ENCODE measurements at regions not wholly inside any gene's neighbourhood (a gene's known extent, or its start where the extent isn't known, plus 50 kb on each side); places are given as distances from the start of the nearest gene placed in this dataset.

- DNase-seq = no peak
Measured at GRCh38 chr6:25166955-25167748, 112.0 kb upstream of the CARMIL1 start.

DNA sequence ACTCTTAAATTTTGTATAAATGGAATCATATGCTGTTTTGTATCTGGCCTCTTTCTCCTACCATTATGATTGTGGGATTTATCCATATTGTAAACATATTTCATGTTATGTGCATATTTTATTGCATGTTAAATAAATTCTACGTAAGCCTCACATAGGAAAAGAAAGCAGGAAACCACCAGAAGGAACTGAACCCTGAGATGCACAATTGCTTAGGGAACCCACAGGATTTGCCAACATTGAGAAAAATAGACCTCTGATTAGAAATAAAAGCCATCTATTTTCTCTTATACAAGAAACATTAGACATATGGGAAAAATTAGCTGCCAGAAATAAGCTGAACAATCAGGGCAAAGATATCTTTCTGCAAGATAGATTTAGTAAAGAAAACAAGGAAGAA, 111.2 kb upstream of the CARMIL1 start:
- DNase-seq = no peak

- no peak for DNase-seq
Measured at GRCh38 chr6:25168637-25169036, 110.5 kb upstream of the CARMIL1 start.

DNA sequence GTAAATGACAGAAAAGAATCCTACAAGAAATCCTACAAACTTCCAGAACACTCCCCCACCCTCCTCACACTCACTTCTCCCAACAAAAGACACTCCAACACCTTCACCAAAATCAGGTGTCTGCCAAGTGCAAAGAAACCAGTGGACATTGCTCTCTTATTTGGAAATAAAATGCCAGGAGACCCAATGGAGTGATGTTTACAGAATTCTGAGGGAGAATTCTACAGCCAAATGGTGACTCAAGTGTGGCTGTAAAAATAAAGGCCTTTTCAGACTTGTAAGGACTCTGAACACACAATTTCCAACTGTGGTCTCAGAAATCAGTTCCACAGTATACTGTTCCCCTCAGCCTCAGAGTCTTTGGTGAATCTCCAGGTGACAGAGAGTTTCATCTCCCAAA, 109.6 kb upstream of the CARMIL1 start:
- DNase-seq = no peak

DNA sequence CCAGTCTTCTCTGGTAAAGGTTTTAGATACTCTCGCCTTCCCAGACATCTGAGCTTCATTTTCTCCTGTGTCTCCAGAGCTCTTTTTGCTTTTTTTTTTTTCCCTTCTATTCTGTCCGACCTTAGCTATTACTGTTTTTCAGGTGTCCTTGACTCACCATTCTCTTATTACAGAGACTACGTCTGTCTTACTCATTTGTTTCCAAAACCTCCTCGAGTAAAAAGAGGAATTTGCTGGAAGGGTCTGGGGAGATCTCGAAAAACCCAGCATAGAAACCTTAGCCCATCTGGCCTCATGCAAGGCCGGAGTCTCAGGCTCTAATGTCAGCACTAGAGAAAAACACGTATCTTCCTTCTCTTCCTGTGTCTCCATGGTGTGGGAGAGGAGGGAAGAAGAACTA, 109.2 kb upstream of the CARMIL1 start:
- DNase-seq = no peak

DNA sequence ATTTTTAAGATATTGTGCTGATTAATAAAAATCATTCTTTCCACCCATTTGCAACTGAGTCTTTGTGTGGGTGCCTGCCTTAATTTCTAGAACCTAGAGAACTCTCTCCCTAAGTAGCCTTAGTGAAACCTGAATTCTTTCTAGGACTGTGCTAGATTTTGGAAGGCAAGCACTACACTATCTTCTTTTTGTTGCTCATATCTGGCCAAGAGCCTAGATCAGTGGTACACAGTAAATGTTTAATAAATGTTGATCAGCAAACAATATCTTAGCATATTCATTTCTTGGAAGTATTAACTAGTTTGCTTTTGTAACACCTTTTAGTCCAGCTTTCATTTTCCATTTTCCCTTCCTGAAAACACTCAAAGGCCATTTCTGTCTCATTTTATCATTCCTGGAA, 108.5 kb upstream of the CARMIL1 start:
- no peak for DNase-seq

DNA sequence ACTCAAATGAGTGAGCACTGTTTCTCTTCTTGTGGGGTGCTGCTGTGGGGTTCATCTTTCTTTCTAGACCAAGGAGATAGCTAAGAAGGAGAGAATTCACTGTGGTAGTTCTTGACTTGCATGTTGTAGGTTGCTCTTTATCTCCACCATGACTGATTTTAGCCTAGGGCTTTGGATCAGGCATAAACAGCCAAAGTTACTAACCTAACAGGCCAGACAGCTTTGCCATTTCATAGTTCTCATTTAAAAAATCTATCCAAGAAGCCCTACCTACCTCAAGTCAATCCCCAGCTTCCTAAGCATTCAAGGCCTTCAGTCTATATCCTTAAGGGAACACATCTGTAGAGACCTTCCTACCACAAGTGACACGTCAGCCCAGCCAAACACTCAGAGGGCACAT, 107.9 kb upstream of the CARMIL1 start:
- DNase-seq = no peak

DNA sequence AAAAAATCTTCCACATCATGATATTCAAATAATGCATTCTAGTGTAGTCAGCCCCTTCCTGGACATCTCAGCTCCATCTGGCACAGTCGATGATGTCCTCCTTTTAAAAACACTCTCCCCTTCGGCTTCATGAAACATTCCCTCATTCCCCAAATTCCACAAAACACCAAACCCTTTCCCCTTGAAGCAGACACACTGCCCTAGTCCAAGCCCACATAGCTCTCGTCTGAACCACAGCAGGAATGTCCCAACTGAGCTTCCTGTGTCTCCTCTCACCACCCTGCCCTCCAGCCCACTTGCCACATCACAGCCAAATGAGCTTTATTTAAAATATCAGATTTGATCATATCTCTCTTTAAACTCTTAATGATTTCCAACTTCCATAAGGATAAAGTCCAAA, 106.4 kb upstream of the CARMIL1 start:
- no peak for DNase-seq

GRCh38 chr6:25173246-25173645, 105.9 kb upstream of the CARMIL1 start:
- DNase-seq = no peak

- no peak for DNase-seq
Measured at GRCh38 chr6:25173951-25174474, 105.2 kb upstream of the CARMIL1 start.

GRCh38 chr6:25174678-25175077, 104.5 kb upstream of the CARMIL1 start:
- DNase-seq = no peak

DNA sequence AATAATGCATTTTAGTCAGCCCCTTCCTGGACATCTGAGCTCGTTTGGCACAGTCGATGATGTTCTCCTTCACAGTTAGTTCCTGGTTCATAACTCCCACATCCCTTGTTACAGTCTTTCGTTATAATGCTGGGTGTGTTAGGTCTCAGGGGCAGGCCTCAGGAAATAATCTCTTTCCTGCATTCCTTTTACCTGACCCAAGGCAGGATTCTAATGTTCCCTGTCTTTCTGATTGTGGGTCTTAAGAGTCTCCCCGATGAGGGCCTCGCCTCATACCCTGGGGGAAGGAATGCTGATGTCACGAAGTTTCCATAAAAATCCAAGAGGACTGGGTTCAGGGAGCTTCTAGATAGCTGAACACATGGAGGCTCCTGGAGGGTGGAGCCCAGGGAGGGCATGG, 104.0 kb upstream of the CARMIL1 start:
- no peak for DNase-seq

- DNase-seq = no peak
Measured at GRCh38 chr6:25175681-25176080, 103.5 kb upstream of the CARMIL1 start.

GRCh38 chr6:25176466-25176865, 102.7 kb upstream of the CARMIL1 start:
- no peak for DNase-seq

DNA sequence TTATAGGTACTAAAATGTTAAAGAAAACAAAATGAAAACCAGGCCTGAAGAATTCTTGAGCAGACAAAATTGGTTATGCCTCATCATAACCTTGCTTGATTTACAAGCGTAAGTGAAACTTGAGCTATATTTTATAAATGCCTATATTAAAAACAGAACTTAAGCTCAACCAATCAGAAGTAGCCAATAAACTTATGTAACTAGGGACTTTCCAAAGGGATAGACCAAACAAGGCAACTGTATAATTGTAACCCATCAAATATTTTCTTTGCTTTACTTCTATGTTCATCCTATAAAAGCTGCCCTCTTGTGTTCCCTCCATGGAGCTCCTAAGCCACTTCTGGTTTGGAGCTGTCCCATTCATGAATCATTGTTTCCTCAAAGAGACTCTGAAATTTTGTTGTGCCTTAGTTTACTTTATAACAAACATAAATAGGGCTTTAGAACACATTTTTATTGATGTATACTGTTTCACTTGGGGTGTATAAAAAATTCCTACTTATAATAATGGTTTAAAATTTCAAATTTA, 101.6 kb upstream of the CARMIL1 start:
- no peak for DNase-seq

- DNase-seq = no peak
Measured at GRCh38 chr6:25178336-25179035, 100.7 kb upstream of the CARMIL1 start.

- DNase-seq = no peak
Measured at GRCh38 chr6:25179051-25179778, 100.0 kb upstream of the CARMIL1 start.

DNA sequence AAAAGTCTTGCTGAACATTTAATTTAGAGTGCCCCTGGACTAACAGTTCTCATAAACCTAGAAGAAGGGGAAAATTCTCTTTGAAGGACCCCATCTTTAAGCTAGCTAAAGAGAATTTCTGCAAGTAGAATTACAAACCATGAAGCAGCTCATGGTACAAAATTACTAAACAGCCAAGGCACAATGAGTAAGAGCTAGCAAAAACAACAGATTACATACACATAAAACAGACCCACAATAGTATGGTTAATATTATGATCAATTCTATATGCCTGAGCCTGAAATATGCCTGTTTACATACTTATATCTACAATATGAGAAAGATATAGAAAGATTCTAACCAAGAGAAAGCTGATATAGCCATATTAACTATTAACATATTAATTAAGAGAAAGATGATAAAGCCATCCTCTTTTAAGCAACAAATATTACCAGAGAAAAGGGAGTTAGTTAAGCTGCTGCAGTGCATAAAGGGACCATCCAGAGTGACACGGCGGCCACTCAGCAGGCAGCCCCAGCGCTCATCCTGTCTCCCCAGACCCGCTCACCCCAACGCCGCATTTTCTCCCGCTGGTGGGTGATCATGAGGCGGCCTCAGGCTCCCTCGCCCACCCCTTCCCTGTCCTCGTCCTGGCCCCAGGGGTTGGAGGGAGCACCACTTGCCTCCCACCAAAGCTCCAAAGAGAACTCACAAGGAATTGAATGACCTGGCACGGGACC, 98.4 kb upstream of the CARMIL1 start:
- DNase-seq = no peak

DNA sequence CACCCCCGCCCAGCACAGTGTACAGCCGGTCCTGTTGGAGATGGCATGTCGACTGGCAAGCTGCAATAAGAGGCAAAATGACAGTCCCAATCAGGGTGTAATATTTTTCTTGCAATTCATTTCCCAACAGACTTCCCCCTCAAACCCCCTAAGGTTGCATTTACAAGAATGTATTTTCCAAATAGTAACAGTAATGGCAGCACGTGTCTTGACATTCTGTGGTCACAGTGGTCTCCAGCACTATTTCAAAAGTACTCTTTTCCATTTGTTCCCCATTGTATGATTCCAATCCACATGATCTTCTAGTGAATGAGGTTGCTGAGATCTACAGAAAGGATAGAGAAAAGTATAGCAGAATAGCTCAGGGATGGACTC, 97.8 kb upstream of the CARMIL1 start:
- DNase-seq = no peak

GRCh38 chr6:25181923-25182322, 97.3 kb upstream of the CARMIL1 start:
- no peak for DNase-seq

- no peak for DNase-seq
Measured at GRCh38 chr6:25186919-25187318, 92.3 kb upstream of the CARMIL1 start.

GRCh38 chr6:25188232-25188631, 90.9 kb upstream of the CARMIL1 start:
- no peak for DNase-seq
